RWPE2 (cell line): ENCODE measurements at regions not wholly inside any gene's neighbourhood (a gene's known extent, or its start where the extent isn't known, plus 50 kb on each side); places are given as distances from the start of the nearest gene placed in this dataset.

Experiments
- ATAC-seq: fragments of 200-7000 bp; cut with Tn5 transposase; 3 replicates; pipeline ENCODE4 v1.9.1; 2021; ENCODE audit warnings: low read depth
- DNase-seq: peaks from one replicate; pipeline ENCODE4 v3.0.0-alpha.2; 2020; ENCODE audit warnings: low spot score
- H3K27ac ChIP-seq: fragments of 450-650 bp; 2 replicates; pipeline ENCODE4 v1.5.1; 2017; ENCODE audit warnings: mild to moderate bottlenecking; ENCODE audit not compliant: poor library complexity, severe bottlenecking
- H3K27me3 ChIP-seq: fragments of 250-450 bp; sonication (Bioruptor Pico); 2 replicates; pipeline ENCODE4 v1.5.1; 2021; ENCODE audit warnings: mild to moderate bottlenecking, moderate library complexity; ENCODE audit not compliant: insufficient read depth, poor library complexity, severe bottlenecking
- H3K36me3 ChIP-seq: fragments of 250-450 bp; sonication (Bioruptor Pico); 2 replicates; pipeline ENCODE4 v1.5.1; 2020; ENCODE audit warnings: low read depth, mild to moderate bottlenecking, moderate library complexity
- H3K4me1 ChIP-seq: fragments of 250-450 bp; sonication (Bioruptor Pico); 2 replicates; pipeline ENCODE4 v1.5.1; 2021; ENCODE audit warnings: mild to moderate bottlenecking, moderate library complexity; ENCODE audit not compliant: insufficient read depth, poor library complexity, severe bottlenecking
- H3K4me3 ChIP-seq: fragments of 250-450 bp; sonication (Bioruptor Pico); 2 replicates; pipeline ENCODE4 v1.5.1; 2021; ENCODE audit warnings: mild to moderate bottlenecking, moderate library complexity; ENCODE audit not compliant: severe bottlenecking
- H3K9me3 ChIP-seq: fragments of 250-450 bp; sonication (Bioruptor Pico); 2 replicates; pipeline ENCODE4 v1.5.1; 2021; ENCODE audit warnings: mild to moderate bottlenecking, moderate library complexity; ENCODE audit not compliant: severe bottlenecking
- TF ChIP-seq, protein P1 (sequence below): fragments of 450-650 bp; IDR thresholded peaks from one replicate; pipeline ENCODE4 v1.5.1; 2017; ENCODE audit warnings: mild to moderate bottlenecking, moderate library complexity; ENCODE audit not compliant: poor library complexity, severe bottlenecking

DNA sequence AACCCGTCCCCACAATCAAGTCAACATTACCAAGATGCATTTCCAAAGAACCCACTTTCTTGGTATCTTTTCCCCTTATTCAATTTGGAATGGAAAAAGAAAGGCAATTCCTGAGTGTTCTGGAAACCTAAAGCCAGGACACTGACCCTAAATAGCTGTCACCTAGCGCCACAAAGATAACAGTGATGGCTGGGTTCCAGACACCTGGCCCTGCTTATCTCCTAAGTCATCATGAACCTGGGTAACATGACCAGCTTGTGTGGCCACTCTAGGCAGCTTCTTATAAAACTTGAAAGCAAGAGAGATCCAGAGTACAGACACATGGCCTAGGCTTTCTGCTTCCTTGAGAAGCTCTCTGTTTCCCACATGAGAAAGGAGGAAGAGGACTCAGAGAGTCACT lies 95.4 kb downstream of the BOD1L2 start:
- ATAC-seq (no peak), DNase-seq (no peak)
- Histone ChIP-seq H3K27me3 (no peaks in the 10 kb centered on the region), H3K36me3 (no peaks in the 10 kb centered on the region), H3K4me3 (no peak overlapping the region), H3K4me1 (no peaks in the 10 kb centered on the region), H3K27ac (no peak overlapping the region), H3K9me3 (no peaks in the 10 kb centered on the region)
- TF ChIP-seq, protein P1, sequence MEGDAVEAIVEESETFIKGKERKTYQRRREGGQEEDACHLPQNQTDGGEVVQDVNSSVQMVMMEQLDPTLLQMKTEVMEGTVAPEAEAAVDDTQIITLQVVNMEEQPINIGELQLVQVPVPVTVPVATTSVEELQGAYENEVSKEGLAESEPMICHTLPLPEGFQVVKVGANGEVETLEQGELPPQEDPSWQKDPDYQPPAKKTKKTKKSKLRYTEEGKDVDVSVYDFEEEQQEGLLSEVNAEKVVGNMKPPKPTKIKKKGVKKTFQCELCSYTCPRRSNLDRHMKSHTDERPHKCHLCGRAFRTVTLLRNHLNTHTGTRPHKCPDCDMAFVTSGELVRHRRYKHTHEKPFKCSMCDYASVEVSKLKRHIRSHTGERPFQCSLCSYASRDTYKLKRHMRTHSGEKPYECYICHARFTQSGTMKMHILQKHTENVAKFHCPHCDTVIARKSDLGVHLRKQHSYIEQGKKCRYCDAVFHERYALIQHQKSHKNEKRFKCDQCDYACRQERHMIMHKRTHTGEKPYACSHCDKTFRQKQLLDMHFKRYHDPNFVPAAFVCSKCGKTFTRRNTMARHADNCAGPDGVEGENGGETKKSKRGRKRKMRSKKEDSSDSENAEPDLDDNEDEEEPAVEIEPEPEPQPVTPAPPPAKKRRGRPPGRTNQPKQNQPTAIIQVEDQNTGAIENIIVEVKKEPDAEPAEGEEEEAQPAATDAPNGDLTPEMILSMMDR = no peak

DNA sequence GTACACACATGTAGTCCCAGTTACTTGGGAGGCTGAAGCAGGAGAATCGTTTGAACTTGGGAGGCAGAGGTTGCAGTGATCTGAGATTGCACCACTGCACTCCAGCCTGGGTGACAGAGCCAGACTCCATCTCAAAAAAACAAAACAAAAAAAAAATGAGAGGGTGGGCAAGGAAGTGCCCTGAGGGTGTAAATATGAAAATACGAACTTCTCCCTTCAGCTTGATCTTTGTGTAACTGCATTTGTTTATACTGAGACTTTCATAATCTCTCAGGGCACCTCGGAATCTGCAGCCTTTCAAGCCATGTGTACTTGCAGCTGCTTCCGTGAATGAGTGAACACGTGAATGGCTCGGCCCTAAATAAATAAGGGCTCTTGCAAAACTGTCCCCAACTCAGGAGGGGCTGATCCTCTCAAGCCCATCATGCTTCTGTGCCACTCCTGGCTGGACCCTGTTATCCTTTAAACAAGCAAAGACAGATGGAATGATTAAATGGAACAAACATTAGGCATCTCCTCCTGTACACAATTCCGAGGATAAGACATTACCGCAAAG lies 96.8 kb downstream of the BOD1L2 start:
- H3K4me3 ChIP-seq = no peak overlapping the region
- no peak for ATAC-seq
- H3K4me1 ChIP-seq = no peaks in the 10 kb centered on the region
- H3K36me3 ChIP-seq = no peaks in the 10 kb centered on the region
- TF ChIP-seq, protein P1 = no peak
- no peak for DNase-seq
- no peaks in the 10 kb centered on the region for H3K9me3 ChIP-seq
- H3K27ac ChIP-seq = no peak overlapping the region
- no peaks in the 10 kb centered on the region for H3K27me3 ChIP-seq

DNA sequence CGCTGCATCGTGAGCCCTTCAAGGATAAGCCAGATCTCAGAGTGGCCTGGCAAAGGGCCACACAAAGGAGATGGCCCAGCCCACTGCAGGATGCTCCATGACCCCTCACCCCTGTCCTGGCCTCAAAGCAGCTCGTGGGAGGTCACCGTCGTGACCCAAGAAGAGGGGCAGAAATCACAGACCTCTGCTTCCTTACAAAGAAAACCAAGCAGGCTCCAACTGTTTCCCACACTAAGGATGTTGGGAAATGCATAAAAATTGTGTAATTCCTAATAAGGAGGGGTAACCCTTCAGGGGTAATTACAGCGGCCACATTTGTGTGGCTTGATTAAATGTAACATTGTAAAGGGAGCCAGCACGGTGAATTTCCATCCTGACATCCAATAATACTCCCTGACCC lies 102.3 kb downstream of the BOD1L2 start:
- Histone ChIP-seq H3K36me3 (no peaks in the 10 kb centered on the region), H3K4me3 (no peak overlapping the region), H3K27ac (no peak overlapping the region), H3K4me1 (no peaks in the 10 kb centered on the region), H3K9me3 (no peaks in the 10 kb centered on the region), H3K27me3 (no peaks in the 10 kb centered on the region)
- TF ChIP-seq, protein P1 = no peak
- DNase-seq = no peak
- ATAC-seq = no peak

DNA sequence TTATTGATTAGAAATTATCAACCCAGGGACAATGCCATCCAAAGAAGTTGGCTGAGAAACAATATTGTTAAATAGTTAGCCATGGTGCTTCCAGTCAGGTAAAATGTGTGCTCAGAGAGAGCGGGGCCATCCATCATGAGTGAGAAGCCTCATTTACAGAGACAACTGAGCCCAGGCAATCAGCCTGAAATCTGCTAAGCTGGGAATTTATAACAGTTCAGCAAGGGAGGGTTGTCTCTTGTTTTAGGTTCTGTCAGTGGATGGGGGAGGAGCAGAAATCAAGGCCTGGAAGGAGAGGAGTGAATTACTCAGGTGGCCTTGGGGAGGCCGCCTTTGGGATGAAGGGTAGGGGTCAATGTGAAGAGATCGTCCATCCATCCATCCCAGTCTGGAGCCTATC lies 102.5 kb upstream of the ST8SIA3 start:
- H3K4me3 ChIP-seq = no peak overlapping the region
- H3K27me3 ChIP-seq = no peaks in the 10 kb centered on the region
- TF ChIP-seq, protein P1 = no peak
- H3K27ac ChIP-seq = no peak overlapping the region
- no peak for ATAC-seq
- no peaks in the 10 kb centered on the region for H3K36me3 ChIP-seq
- no peak for DNase-seq
- H3K4me1 ChIP-seq = no peaks in the 10 kb centered on the region
- no peaks in the 10 kb centered on the region for H3K9me3 ChIP-seq

DNA sequence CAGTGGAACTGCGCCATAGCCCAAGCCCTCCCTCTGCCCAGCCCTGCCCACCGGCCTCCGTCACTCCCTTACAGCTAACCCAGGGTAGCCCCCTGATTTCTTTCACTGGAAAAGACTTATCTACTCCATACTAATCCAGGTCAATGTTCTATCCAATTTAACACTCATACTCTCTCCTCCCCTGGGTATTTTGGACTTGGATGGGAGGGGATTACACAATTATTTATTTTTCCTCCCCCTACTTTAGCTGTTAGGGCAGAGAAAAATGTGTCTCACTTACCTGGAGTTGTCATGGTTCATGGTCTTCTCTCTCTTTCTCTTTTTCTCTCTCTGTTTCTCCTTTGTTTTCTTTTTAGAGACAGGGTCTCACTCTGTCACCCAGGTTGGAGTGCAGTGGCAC lies 100.6 kb upstream of the ST8SIA3 start:
- Histone ChIP-seq H3K27ac (no peak overlapping the region), H3K9me3 (no peaks in the 10 kb centered on the region), H3K4me3 (no peak overlapping the region), H3K4me1 (no peaks in the 10 kb centered on the region), H3K36me3 (no peaks in the 10 kb centered on the region), H3K27me3 (no peaks in the 10 kb centered on the region)
- no peak for DNase-seq
- no peak for ATAC-seq
- TF ChIP-seq, protein P1 = no peak
